GM23338 (cell line): ENCODE measurements at regions not wholly inside any gene's neighbourhood (a gene's known extent, or its start where the extent isn't known, plus 50 kb on each side); places are given as distances from the start of the nearest gene placed in this dataset.

Experiments
- EZH2 ChIP-seq: fragments of 200-600 bp; sonication (generic); IDR thresholded peaks from one replicate; pipeline ENCODE4 v1.8.0; 2017; ENCODE audit warnings: antibody characterized with exemption, mild to moderate bottlenecking, low read depth; ENCODE audit not compliant: unreplicated experiment
- EZH2phosphoT487 ChIP-seq: fragments of 200-600 bp; sonication (generic); IDR thresholded peaks from one replicate; pipeline ENCODE4 v1.8.1; 2018; ENCODE audit warnings: antibody characterized with exemption; ENCODE audit not compliant: unreplicated experiment
- JUNB ChIP-seq: IDR thresholded peaks from one replicate; pipeline ENCODE4 v1.6.1; 2016; ENCODE audit warnings: antibody characterized with exemption; ENCODE audit not compliant: unreplicated experiment
- POLR2AphosphoS5 ChIP-seq: IDR thresholded peaks from 2 replicates; pipeline ENCODE4 v1.6.1; 2016; ENCODE audit warnings: antibody characterized with exemption, low read depth
- TF ChIP-seq, protein P1 (sequence below), 2 experiments: fragments of 200-600 bp in 1 of 2; sonication (generic) in 1 of 2; conservative IDR thresholded peaks; 2 replicates each; pipeline versions ENCODE4 v1.5.1 to v1.6.1; 2016 to 2017; ENCODE audit warnings: antibody characterized with exemption in 2 of 2, low read depth in 2 of 2, mild to moderate bottlenecking in 2 of 2, moderate library complexity in 1 of 2
- TF ChIP-seq, protein P2 (sequence below): IDR thresholded peaks from one replicate; pipeline ENCODE4 v1.6.1; 2018; ENCODE audit warnings: antibody characterized with exemption; ENCODE audit not compliant: unreplicated experiment

GRCh38 chr5:143882520-143882919 lies 70.6 kb downstream of the HMHB1 start:
- TF ChIP-seq EZH2phosphoT487 (no peak), POLR2AphosphoS5 (no peak), EZH2 (no peak), JUNB (no peak)
- TF ChIP-seq, protein P1, sequence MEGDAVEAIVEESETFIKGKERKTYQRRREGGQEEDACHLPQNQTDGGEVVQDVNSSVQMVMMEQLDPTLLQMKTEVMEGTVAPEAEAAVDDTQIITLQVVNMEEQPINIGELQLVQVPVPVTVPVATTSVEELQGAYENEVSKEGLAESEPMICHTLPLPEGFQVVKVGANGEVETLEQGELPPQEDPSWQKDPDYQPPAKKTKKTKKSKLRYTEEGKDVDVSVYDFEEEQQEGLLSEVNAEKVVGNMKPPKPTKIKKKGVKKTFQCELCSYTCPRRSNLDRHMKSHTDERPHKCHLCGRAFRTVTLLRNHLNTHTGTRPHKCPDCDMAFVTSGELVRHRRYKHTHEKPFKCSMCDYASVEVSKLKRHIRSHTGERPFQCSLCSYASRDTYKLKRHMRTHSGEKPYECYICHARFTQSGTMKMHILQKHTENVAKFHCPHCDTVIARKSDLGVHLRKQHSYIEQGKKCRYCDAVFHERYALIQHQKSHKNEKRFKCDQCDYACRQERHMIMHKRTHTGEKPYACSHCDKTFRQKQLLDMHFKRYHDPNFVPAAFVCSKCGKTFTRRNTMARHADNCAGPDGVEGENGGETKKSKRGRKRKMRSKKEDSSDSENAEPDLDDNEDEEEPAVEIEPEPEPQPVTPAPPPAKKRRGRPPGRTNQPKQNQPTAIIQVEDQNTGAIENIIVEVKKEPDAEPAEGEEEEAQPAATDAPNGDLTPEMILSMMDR (conservative IDR thresholded peaks at IDR 0.05; ENCODE audit: low read depth in 2 of 2), result no peak
- TF ChIP-seq, protein P2, sequence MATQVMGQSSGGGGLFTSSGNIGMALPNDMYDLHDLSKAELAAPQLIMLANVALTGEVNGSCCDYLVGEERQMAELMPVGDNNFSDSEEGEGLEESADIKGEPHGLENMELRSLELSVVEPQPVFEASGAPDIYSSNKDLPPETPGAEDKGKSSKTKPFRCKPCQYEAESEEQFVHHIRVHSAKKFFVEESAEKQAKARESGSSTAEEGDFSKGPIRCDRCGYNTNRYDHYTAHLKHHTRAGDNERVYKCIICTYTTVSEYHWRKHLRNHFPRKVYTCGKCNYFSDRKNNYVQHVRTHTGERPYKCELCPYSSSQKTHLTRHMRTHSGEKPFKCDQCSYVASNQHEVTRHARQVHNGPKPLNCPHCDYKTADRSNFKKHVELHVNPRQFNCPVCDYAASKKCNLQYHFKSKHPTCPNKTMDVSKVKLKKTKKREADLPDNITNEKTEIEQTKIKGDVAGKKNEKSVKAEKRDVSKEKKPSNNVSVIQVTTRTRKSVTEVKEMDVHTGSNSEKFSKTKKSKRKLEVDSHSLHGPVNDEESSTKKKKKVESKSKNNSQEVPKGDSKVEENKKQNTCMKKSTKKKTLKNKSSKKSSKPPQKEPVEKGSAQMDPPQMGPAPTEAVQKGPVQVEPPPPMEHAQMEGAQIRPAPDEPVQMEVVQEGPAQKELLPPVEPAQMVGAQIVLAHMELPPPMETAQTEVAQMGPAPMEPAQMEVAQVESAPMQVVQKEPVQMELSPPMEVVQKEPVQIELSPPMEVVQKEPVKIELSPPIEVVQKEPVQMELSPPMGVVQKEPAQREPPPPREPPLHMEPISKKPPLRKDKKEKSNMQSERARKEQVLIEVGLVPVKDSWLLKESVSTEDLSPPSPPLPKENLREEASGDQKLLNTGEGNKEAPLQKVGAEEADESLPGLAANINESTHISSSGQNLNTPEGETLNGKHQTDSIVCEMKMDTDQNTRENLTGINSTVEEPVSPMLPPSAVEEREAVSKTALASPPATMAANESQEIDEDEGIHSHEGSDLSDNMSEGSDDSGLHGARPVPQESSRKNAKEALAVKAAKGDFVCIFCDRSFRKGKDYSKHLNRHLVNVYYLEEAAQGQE, result no peak
